Panc1 (cell line): ENCODE measurements at regions not wholly inside any gene's neighbourhood (a gene's known extent, or its start where the extent isn't known, plus 50 kb on each side); places are given as distances from the start of the nearest gene placed in this dataset.

Experiments used
- ATAC-seq: fragments of 200-7000 bp; cut with Tn5 transposase; 2 replicates; pipeline ENCODE4 v1.9.1; 2020; ENCODE audit warnings: mild to moderate bottlenecking, moderate library complexity
- BruUV-seq: library from RNA; stranded (reverse); fragments of 400-500 nt; replicated peaks from 2 replicates; lab custom pipeline; 2021; lab: Mats Ljungman, UMichigan
- CTCF ChIA-PET: fragments of 300-600 bp; sonication (Branson Sonifier 250); formaldehyde crosslinking; loops from one replicate; lab custom pipeline; 2022; ENCODE audit warnings: antibody characterized with exemption; lab: Charles Lee
- POLR2A ChIA-PET: fragments of 300-600 bp; sonication (Branson Sonifier 250); formaldehyde crosslinking; loops from one replicate; lab custom pipeline; 2022; ENCODE audit warnings: antibody characterized with exemption; lab: Charles Lee
- DNase-seq: peaks from one replicate; pipeline ENCODE4 v3.0.0-alpha.2; 2010; ENCODE audit warnings: low read depth, low spot score
- H3K27ac ChIP-seq: 2 replicates; pipeline ENCODE4 v1.5.1; 2011; ENCODE audit warnings: mild to moderate bottlenecking, low read length, inconsistent platforms
- H3K27me3 ChIP-seq: fragments of 200-500 bp; sonication (Bioruptor generic); 2 replicates; pipeline ENCODE4 v1.6.0; 2014; ENCODE audit warnings: low read length, inconsistent platforms; ENCODE audit not compliant: control insufficient read depth, insufficient read depth
- H3K36me3 ChIP-seq: fragments of 200-500 bp; sonication (Bioruptor generic); 2 replicates; pipeline ENCODE4 v1.5.1; 2014; ENCODE audit warnings: inconsistent platforms, mild to moderate bottlenecking, low read length, moderate library complexity; ENCODE audit not compliant: control insufficient read depth, insufficient read depth
- H3K4me1 ChIP-seq: 2 replicates; pipeline ENCODE4 v1.5.1; 2011; ENCODE audit warnings: inconsistent platforms, mild to moderate bottlenecking, low read length, moderate library complexity; ENCODE audit not compliant: control insufficient read depth, insufficient read depth
- H3K4me3 ChIP-seq, 2 experiments: 2 replicates each; pipeline ENCODE4 v1.5.1; 2011 to 2012; ENCODE audit warnings: low read depth in 2 of 2, low read length in 2 of 2, mild to moderate bottlenecking in 2 of 2, inconsistent platforms in 1 of 2, moderate library complexity in 1 of 2
- H3K9me3 ChIP-seq: fragments of 200-500 bp; sonication (Bioruptor generic); 2 replicates; pipeline ENCODE4 v1.5.1; 2014; ENCODE audit warnings: low read depth, mild to moderate bottlenecking, inconsistent platforms, low read length, moderate library complexity; ENCODE audit not compliant: control insufficient read depth, insufficient read depth
- CTCF ChIP-seq: fragments of 450-650 bp; IDR thresholded peaks from 2 replicates; pipeline ENCODE4 v1.5.1; 2017; ENCODE audit warnings: mild to moderate bottlenecking
- POLR2AphosphoS5 ChIP-seq: IDR thresholded peaks from 2 replicates; pipeline ENCODE4 v1.6.1; 2012; ENCODE audit warnings: mild to moderate bottlenecking, low read depth, low read length, moderate library complexity
- REST ChIP-seq, 2 experiments: IDR thresholded peaks; 2 replicates each; pipeline ENCODE4 v1.6.1; 2011 to 2012; ENCODE audit warnings: low read depth in 2 of 2, control low read depth in 1 of 2, low read length in 1 of 2, mild to moderate bottlenecking in 1 of 2, moderate library complexity in 1 of 2; ENCODE audit not compliant: insufficient read depth in 1 of 2
- SIN3A ChIP-seq: IDR thresholded peaks from 2 replicates; pipeline ENCODE4 v1.6.1; 2012; ENCODE audit warnings: low read depth, mild to moderate bottlenecking, low read length, moderate library complexity, borderline replicate concordance; ENCODE audit not compliant: insufficient read depth
- TCF7L2 ChIP-seq: IDR thresholded peaks from 2 replicates; pipeline ENCODE4 v1.6.1; 2011; ENCODE audit warnings: mild to moderate bottlenecking, low read depth, low read length, inconsistent platforms
- in situ Hi-C: cut with HindIII; loops from 2 replicates; pipeline ENCODE4 v1.10.0; 2016; ENCODE audit warnings: low sequenced_read_pairs, low pct_unique_long_range_greater_than_20kb
- intact Hi-C: fragments of 100-400 bp; cut with micrococcal nuclease; formaldehyde crosslinking; loops from one replicate; pipeline ENCODE4 v1.10.0; 2022; ENCODE audit not compliant: unreplicated experiment

DNA sequence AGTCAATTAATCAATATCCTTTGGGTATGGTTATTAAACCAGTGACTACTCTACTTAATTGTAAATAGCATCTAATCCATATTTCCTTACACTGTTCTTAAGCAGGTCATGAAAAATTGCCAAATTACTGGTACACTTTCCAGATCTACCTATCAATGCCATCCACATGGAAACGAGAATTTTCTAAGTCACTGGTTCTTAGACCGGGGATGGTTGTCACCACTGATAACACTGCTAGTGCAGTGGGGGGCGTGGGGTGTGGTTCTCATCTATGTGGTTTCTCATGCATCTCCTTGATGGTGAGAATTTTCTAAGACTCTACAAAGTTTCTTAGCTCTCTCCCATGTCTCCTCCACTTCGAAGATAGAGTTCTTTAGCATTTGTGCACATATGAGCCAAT, 63.7 kb upstream of the COG2 start:
- POLR2A ChIA-PET = no interaction called here
- in situ Hi-C loops = no loop called here
- no peaks in the 10 kb centered on the region for H3K4me1 ChIP-seq
- TF ChIP-seq POLR2AphosphoS5 (no peak), CTCF (no peak), SIN3A (no peak), REST (IDR thresholded peaks at IDR 0.05; ENCODE audit: insufficient read depth in 1 of 2, low read depth in 2 of 2, low read length in 1 of 2) (no peak), TCF7L2 (no peak)
- no peaks in the 10 kb centered on the region for H3K9me3 ChIP-seq
- H3K4me3 ChIP-seq = no peak overlapping the region
- ATAC-seq (no peak), DNase-seq (no peak)
- peaks cover 10% of the 10 kb centered on the region for H3K27me3 ChIP-seq
- no peak overlapping the region for H3K27ac ChIP-seq
- intact Hi-C loops = no loop called here
- H3K36me3 ChIP-seq = no peaks in the 10 kb centered on the region
- CTCF ChIA-PET = no interaction called here
- no TSS peak for BruUV-seq

- ChIA-PET CTCF (no interaction called here), POLR2A (no interaction called here)
- no peak overlapping the region for H3K4me3 ChIP-seq
- no peak for ATAC-seq
- no peak for TF ChIP-seq POLR2AphosphoS5
- TF ChIP-seq REST (IDR thresholded peaks at IDR 0.05; ENCODE audit: insufficient read depth in 1 of 2, low read depth in 2 of 2, low read length in 1 of 2) = no peak
- H3K4me1 ChIP-seq = no peaks in the 10 kb centered on the region
- intact Hi-C loops (no loop called here), in situ Hi-C loops (no loop called here)
- no peaks in the 10 kb centered on the region for H3K36me3 ChIP-seq
- no peak overlapping the region for H3K27ac ChIP-seq
- H3K27me3 ChIP-seq = peaks cover 10% of the 10 kb centered on the region
- no peaks in the 10 kb centered on the region for H3K9me3 ChIP-seq
- no peak for DNase-seq
- BruUV-seq = no TSS peak
Observed at GRCh38 chr1:230577537-230577936, 64.7 kb upstream of the COG2 start.
